ENCODE measurements at regions not wholly inside any gene's neighbourhood (a gene's known extent, or its start where the extent isn't known, plus 50 kb on each side); places are given as distances from the start of the nearest gene placed in this dataset.

DNA sequence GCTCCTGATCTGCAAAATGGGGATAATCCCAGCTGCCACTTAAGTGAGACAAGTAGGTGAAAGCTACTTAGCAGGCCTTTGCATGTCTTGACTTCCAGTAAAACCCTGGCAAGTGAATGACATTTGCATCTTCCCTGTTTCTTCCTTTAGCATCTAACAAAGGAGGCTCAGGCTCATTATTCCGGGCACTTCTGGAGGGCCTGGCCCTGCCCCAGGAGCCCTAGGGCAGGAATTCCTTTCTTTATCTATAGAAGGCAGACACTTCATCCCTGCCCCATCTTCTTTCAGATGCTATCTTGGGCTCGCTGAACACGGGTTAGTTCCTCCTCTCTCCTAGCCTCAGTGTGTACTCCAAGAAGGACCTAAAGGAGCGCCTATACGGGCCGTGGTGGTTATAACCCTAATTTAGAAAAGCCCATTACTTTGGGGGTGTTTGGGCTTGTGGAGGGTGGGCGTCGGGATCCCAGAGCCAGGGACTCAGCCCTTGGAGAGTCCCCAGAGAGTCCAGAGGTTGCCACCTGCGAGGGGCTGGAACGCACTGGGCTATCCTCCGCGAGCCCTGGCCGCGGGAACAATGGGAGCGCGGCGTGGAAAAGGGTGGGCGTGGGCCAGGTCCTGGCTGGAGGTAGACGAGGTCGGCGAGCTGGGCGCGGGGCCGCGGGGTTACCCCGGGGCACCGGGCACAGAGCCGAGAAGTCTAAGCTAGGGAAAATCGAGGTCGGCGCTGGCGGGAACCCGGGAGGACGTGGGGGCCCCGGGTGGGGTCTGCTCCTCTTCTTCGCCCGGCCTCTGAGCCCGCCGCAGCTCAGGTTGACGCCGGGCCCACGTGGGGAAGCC, 62.8 kb upstream of the EPB41L1 start (continued):
- TF ChIP-seq, protein P1, sequence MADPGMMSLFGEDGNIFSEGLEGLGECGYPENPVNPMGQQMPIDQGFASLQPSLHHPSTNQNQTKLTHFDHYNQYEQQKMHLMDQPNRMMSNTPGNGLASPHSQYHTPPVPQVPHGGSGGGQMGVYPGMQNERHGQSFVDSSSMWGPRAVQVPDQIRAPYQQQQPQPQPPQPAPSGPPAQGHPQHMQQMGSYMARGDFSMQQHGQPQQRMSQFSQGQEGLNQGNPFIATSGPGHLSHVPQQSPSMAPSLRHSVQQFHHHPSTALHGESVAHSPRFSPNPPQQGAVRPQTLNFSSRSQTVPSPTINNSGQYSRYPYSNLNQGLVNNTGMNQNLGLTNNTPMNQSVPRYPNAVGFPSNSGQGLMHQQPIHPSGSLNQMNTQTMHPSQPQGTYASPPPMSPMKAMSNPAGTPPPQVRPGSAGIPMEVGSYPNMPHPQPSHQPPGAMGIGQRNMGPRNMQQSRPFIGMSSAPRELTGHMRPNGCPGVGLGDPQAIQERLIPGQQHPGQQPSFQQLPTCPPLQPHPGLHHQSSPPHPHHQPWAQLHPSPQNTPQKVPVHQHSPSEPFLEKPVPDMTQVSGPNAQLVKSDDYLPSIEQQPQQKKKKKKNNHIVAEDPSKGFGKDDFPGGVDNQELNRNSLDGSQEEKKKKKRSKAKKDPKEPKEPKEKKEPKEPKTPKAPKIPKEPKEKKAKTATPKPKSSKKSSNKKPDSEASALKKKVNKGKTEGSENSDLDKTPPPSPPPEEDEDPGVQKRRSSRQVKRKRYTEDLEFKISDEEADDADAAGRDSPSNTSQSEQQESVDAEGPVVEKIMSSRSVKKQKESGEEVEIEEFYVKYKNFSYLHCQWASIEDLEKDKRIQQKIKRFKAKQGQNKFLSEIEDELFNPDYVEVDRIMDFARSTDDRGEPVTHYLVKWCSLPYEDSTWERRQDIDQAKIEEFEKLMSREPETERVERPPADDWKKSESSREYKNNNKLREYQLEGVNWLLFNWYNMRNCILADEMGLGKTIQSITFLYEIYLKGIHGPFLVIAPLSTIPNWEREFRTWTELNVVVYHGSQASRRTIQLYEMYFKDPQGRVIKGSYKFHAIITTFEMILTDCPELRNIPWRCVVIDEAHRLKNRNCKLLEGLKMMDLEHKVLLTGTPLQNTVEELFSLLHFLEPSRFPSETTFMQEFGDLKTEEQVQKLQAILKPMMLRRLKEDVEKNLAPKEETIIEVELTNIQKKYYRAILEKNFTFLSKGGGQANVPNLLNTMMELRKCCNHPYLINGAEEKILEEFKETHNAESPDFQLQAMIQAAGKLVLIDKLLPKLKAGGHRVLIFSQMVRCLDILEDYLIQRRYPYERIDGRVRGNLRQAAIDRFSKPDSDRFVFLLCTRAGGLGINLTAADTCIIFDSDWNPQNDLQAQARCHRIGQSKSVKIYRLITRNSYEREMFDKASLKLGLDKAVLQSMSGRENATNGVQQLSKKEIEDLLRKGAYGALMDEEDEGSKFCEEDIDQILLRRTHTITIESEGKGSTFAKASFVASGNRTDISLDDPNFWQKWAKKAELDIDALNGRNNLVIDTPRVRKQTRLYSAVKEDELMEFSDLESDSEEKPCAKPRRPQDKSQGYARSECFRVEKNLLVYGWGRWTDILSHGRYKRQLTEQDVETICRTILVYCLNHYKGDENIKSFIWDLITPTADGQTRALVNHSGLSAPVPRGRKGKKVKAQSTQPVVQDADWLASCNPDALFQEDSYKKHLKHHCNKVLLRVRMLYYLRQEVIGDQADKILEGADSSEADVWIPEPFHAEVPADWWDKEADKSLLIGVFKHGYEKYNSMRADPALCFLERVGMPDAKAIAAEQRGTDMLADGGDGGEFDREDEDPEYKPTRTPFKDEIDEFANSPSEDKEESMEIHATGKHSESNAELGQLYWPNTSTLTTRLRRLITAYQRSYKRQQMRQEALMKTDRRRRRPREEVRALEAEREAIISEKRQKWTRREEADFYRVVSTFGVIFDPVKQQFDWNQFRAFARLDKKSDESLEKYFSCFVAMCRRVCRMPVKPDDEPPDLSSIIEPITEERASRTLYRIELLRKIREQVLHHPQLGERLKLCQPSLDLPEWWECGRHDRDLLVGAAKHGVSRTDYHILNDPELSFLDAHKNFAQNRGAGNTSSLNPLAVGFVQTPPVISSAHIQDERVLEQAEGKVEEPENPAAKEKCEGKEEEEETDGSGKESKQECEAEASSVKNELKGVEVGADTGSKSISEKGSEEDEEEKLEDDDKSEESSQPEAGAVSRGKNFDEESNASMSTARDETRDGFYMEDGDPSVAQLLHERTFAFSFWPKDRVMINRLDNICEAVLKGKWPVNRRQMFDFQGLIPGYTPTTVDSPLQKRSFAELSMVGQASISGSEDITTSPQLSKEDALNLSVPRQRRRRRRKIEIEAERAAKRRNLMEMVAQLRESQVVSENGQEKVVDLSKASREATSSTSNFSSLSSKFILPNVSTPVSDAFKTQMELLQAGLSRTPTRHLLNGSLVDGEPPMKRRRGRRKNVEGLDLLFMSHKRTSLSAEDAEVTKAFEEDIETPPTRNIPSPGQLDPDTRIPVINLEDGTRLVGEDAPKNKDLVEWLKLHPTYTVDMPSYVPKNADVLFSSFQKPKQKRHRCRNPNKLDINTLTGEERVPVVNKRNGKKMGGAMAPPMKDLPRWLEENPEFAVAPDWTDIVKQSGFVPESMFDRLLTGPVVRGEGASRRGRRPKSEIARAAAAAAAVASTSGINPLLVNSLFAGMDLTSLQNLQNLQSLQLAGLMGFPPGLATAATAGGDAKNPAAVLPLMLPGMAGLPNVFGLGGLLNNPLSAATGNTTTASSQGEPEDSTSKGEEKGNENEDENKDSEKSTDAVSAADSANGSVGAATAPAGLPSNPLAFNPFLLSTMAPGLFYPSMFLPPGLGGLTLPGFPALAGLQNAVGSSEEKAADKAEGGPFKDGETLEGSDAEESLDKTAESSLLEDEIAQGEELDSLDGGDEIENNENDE (IDR thresholded peaks at IDR 0.05; ENCODE audit: insufficient replicate concordance, low read length), result no peak
- TF ChIP-seq RBBP5 (IDR thresholded peaks at IDR 0.05; ENCODE audit: borderline replicate concordance, low read depth, low read length), result no peak
- no peak for TF ChIP-seq MAFK (IDR thresholded peaks at IDR 0.05; ENCODE audit: low read depth, low read length)
- TF ChIP-seq JUND (IDR thresholded peaks at IDR 0.05; ENCODE audit: low read length), result no peak
- no peak for TF ChIP-seq BRCA1 (IDR thresholded peaks at IDR 0.05; ENCODE audit: low read depth, low read length)
- TF ChIP-seq TAF1 (IDR thresholded peaks at IDR 0.05; ENCODE audit: low read depth, low read length), result peak; percentile 39; the same call in 1 of the 2 replicates
- no peak for TF ChIP-seq TAF7 (optimal IDR thresholded peaks at IDR 0.05; ENCODE audit: borderline replicate concordance, low read depth, low read length)
- TF ChIP-seq RXRA (IDR thresholded peaks at IDR 0.05; ENCODE audit: insufficient read depth, low read depth, low read length), result no peak
- no peak for TF ChIP-seq EGR1 (IDR thresholded peaks at IDR 0.05; ENCODE audit: borderline replicate concordance, low read depth, low read length)
- no peak for TF ChIP-seq BCL11A (IDR thresholded peaks at IDR 0.05; ENCODE audit: low read depth in 2 of 2, low read length in 2 of 2)
- no peak for TF ChIP-seq CEBPB (IDR thresholded peaks at IDR 0.05; ENCODE audit: low read depth, low read length)
